Karpas-422 (cell line): ENCODE measurements at regions not wholly inside any gene's neighbourhood (a gene's known extent, or its start where the extent isn't known, plus 50 kb on each side); places are given as distances from the start of the nearest gene placed in this dataset.

ENCODE experiments used
- DNase-seq: peaks from one replicate; pipeline ENCODE4 v3.0.0-alpha.2; 2015
- H2AFZ ChIP-seq: fragments of 200-600 bp; sonication (generic); 2 replicates; pipeline ENCODE4 v1.6.1; 2014; ENCODE audit warnings: antibody characterized with exemption, low read length, mixed read lengths
- H3K27ac ChIP-seq: fragments of 200-600 bp; sonication (generic); 2 replicates; pipeline ENCODE4 v1.5.1; 2014; ENCODE audit warnings: mild to moderate bottlenecking, low read length, moderate library complexity
- H3K27me3 ChIP-seq: fragments of 200-600 bp; sonication (generic); 2 replicates; pipeline ENCODE4 v1.6.1; 2014; ENCODE audit warnings: low read length, mixed read lengths
- H3K36me3 ChIP-seq: fragments of 200-600 bp; sonication (generic); 2 replicates; pipeline ENCODE4 v1.6.1; 2014; ENCODE audit warnings: low read length, mixed read lengths; ENCODE audit not compliant: insufficient read depth
- H3K4me1 ChIP-seq: fragments of 200-600 bp; sonication (generic); 2 replicates; pipeline ENCODE4 v1.6.1; 2014; ENCODE audit warnings: mild to moderate bottlenecking, low read length, mixed read lengths
- H3K4me2 ChIP-seq: fragments of 200-600 bp; sonication (generic); 2 replicates; pipeline ENCODE4 v1.6.1; 2014; ENCODE audit warnings: low read length, low read depth, mild to moderate bottlenecking; ENCODE audit not compliant: poor library complexity, severe bottlenecking
- H3K4me3 ChIP-seq: fragments of 200-600 bp; sonication (generic); 2 replicates; pipeline ENCODE4 v1.5.1; 2014; ENCODE audit warnings: mild to moderate bottlenecking, antibody characterized with exemption, low read length, mixed read lengths
- H3K79me2 ChIP-seq: fragments of 200-600 bp; sonication (generic); 2 replicates; pipeline ENCODE4 v1.6.1; 2014; ENCODE audit warnings: mild to moderate bottlenecking, low read length, mixed read lengths
- H3K9ac ChIP-seq: fragments of 200-600 bp; sonication (generic); 2 replicates; pipeline ENCODE4 v1.6.0; 2014; ENCODE audit warnings: low read length
- H3K9me2 ChIP-seq: fragments of 200-600 bp; sonication (generic), shearing (Covaris generic); replicated peaks from 2 replicates; pipeline ENCODE4 v1.6.0; 2014; ENCODE audit warnings: mild to moderate bottlenecking, low read length, moderate library complexity; ENCODE audit not compliant: insufficient read depth
- H3K9me3 ChIP-seq: fragments of 300-700, 200-600 bp; sonication (generic); 2 replicates; pipeline ENCODE4 v1.6.1; 2014; ENCODE audit warnings: low read length, mixed read lengths
- H4K20me1 ChIP-seq: fragments of 200-600 bp; sonication (generic); 2 replicates; pipeline ENCODE4 v1.6.1; 2014; ENCODE audit warnings: mild to moderate bottlenecking, antibody characterized with exemption, low read length, low read depth; ENCODE audit not compliant: insufficient read depth

DNA sequence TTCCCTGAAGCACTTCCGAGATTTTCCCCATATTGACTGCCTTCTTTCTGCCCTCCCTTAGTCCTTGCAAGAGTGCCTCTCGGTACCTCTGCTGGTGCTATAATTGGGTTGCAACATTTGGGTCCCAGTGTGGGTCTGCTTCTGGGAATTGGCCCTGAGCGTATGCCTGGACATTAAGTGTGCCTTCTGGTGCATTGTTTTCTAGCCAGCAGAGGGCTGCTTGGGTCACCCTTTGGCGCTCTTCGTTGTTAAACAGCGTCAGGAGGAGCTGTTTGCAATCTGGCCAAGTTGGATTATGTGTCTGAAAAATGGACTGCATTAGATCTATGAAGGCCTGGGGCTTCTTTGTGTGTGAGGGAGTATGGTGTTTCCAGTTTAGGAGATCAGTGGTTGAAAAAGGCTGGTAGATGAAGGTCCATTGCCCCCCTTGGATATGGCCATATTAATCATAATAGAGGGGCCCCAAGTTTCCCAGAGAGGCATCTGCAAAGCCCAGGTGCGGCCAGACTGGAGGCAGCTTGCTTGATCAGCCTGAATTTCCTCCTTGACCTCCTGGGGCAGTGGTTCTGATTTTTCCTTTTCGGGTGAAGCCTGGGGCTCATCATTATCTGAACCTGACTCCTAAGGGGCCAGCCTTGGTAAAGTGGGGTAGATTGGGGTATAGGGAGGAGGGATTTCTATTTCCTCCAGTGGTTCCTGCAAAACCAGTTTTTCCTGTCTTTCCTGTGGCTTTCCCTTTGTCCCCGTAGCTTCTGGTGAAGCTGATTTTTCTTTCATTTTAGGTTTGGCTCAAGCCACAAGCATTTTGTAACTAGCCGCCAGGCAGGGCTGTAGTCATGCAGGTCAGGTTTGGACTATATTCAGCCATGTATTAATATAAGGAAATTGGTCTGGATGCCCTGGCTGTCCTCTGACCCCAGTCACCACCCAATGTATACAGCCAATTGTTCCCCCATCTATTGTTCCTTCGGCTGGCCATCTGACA is 85.4 kb upstream of the GPR6 start:
- Histone ChIP-seq H3K27me3 (no peaks in the 10 kb centered on the region), H3K4me3 (no peak overlapping the region), H3K4me1 (no peaks in the 10 kb centered on the region), H3K9ac (no peak overlapping the region), H3K9me2 (no peaks in the 10 kb centered on the region), H4K20me1 (no peaks in the 10 kb centered on the region), H3K9me3 (no peaks in the 10 kb centered on the region), H3K79me2 (no peaks in the 10 kb centered on the region), H3K27ac (no peak overlapping the region), H3K4me2 (no peak overlapping the region), H3K36me3 (no peaks in the 10 kb centered on the region), H2AFZ (no peak overlapping the region)
- DNase-seq, result no peak

DNA sequence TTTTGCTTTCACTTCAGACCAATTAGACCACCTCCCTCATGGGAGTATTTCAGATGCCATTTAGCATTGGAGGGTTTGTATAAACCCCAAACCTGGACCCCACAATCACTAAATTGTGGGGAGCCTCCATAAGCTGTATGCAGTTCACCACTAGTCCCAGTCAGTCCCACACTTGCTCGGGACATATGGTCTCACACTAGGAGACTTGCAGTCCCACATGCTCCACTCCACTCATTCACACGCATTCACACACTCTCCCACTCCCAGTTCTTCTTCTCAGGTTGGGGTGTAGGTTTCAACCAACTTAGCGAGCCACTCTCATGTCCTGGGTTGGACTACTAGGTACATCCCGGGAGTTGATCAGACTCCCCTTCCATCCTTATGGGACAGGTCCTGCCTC is 84.5 kb upstream of the GPR6 start:
- H2AFZ ChIP-seq, result no peak overlapping the region
- H3K27ac ChIP-seq, result no peak overlapping the region
- no peaks in the 10 kb centered on the region for H4K20me1 ChIP-seq
- no peaks in the 10 kb centered on the region for H3K36me3 ChIP-seq
- H3K9me2 ChIP-seq, result no peaks in the 10 kb centered on the region
- H3K4me3 ChIP-seq, result no peak overlapping the region
- no peak for DNase-seq
- H3K4me1 ChIP-seq, result no peaks in the 10 kb centered on the region
- H3K9ac ChIP-seq, result no peak overlapping the region
- H3K27me3 ChIP-seq, result no peaks in the 10 kb centered on the region
- no peaks in the 10 kb centered on the region for H3K9me3 ChIP-seq
- no peaks in the 10 kb centered on the region for H3K79me2 ChIP-seq
- no peak overlapping the region for H3K4me2 ChIP-seq

DNA sequence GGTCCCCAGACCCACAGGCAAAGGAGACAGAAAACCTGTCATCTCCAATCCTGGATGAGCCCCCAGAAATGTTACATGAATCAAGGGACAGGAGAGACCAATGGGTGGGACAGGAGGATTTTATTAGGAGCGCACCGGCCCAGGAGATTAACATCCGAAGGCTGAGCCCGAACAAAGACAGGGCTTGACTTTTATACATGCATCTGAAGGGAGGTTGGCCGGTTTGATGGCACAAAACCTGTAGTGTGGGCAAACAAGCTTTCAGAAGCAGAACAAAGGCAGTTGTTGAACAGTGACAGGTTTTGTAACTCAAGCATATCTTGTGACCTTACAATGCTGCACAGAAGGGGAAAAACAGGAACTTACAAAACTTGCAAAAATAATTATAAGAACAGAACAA is 83.9 kb upstream of the GPR6 start:
- no peak for DNase-seq

DNA sequence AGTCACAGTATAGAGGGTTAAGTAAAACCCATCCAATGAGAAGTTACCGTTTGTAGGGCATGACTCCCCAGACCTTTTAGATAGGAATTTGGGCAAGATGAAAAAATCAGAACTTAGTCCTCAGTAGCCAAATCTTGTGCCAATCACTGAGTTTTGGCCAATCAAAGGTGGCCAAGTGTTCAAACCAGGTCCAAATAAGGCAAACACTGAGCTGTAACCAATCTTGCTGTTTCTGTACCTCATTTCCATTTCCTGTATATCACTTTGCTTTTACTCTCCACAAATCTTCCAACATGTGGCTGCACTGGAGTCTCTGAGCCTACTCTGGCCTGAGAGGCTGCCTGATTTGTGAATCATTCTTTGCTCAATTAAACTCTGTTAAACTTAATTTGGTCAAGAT is 81.8 kb upstream of the GPR6 start:
- Histone ChIP-seq H3K9me2 (no peaks in the 10 kb centered on the region), H3K79me2 (no peaks in the 10 kb centered on the region), H2AFZ (no peak overlapping the region)

More for the DNA sequence above, 83.9 kb upstream of the GPR6 start:
- Histone ChIP-seq H3K36me3 (no peaks in the 10 kb centered on the region), H3K4me2 (no peak overlapping the region), H3K9ac (no peak overlapping the region), H4K20me1 (no peaks in the 10 kb centered on the region), H3K79me2 (no peaks in the 10 kb centered on the region), H2AFZ (no peak overlapping the region), H3K27me3 (no peaks in the 10 kb centered on the region), H3K9me2 (no peaks in the 10 kb centered on the region), H3K4me1 (no peaks in the 10 kb centered on the region), H3K9me3 (no peaks in the 10 kb centered on the region), H3K27ac (no peak overlapping the region), H3K4me3 (no peak overlapping the region)

DNA sequence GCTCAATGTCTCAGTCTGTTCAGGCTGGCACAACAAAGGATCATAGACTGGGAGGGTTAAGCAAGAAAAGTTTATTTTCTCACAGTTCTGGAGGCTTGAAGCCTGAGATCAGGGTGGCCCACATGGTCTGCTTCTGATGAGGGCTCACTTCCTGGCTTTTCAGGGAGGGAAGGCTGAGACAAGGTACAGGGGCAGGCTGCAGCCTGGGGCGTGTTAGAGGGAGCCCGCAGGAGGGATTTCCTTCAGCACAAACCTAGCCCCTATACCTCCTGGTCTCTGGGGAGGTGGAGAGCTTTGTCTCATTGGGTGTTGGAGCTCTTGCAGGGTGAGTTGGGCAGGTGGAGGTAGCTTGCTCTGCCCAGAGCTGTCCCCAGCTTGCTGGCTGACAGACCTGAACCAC is 81.1 kb upstream of the GPR6 start:
- Histone ChIP-seq H2AFZ (no peak overlapping the region), H3K4me2 (no peak overlapping the region), H4K20me1 (no peaks in the 10 kb centered on the region), H3K9me3 (no peaks in the 10 kb centered on the region), H3K9me2 (no peaks in the 10 kb centered on the region), H3K79me2 (no peaks in the 10 kb centered on the region), H3K4me1 (no peaks in the 10 kb centered on the region), H3K27me3 (no peaks in the 10 kb centered on the region), H3K36me3 (no peaks in the 10 kb centered on the region), H3K9ac (no peak overlapping the region), H3K4me3 (no peak overlapping the region), H3K27ac (no peak overlapping the region)
- DNase-seq, result no peak

More for the DNA sequence above, 81.8 kb upstream of the GPR6 start:
- Histone ChIP-seq H3K4me1 (no peaks in the 10 kb centered on the region), H3K4me2 (no peak overlapping the region), H3K9me3 (no peaks in the 10 kb centered on the region), H3K27ac (no peak overlapping the region), H3K4me3 (no peak overlapping the region), H4K20me1 (no peaks in the 10 kb centered on the region), H3K36me3 (no peaks in the 10 kb centered on the region), H3K27me3 (no peaks in the 10 kb centered on the region), H3K9ac (no peak overlapping the region)
- DNase-seq, result no peak

DNA sequence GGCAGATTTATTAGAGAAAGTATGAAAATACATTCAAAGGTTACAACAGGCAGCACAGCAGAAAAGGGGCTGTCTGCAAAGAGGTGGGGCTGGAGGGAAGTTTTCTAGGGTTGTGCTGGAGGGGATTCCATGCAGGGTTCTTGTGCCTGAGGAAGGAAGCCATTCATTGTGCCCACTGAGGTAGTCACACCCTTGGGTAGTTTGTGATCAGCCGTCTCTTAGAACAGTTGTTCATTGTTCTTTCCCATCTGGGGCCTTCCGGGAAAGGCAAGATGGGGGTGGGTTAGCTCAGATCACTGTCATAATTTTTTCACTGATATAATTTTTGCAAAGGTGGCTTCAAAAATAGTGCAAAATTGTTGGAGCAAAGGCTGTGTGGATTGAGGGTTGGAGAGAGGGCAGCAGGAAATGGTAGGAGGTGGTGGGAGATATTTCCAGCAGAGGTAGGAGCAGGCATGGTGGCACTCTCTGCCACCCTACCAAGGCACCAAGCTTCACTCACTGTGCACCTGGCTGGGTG is 80.5 kb upstream of the GPR6 start:
- Histone ChIP-seq H3K4me3 (no peak overlapping the region), H4K20me1 (no peaks in the 10 kb centered on the region), H3K4me1 (no peaks in the 10 kb centered on the region), H3K9me3 (no peaks in the 10 kb centered on the region), H3K79me2 (no peaks in the 10 kb centered on the region), H3K27ac (no peak overlapping the region), H3K27me3 (no peaks in the 10 kb centered on the region), H3K36me3 (no peaks in the 10 kb centered on the region), H3K9ac (no peak overlapping the region), H3K4me2 (no peak overlapping the region), H3K9me2 (no peaks in the 10 kb centered on the region), H2AFZ (no peak overlapping the region)
- no peak for DNase-seq

DNA sequence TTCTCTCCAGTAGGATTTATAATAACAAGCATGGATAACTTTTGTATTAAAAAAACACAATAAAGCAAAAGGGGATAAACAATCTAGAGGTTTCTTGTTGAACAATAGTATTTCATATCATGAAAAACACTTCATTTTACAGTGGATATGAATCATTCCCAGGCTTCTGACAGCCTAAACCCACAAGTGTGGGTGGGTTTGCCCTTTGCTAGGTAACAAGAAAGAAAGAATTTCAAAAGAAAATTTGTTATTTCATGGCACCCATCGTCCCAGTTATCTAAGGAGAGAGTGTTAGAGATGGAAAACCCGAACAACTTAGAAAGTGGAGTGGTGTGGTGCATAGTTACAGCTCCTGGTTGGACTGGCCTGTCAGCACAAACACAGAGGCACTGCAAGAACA is 76.1 kb upstream of the GPR6 start:
- no peak overlapping the region for H3K27ac ChIP-seq
- no peaks in the 10 kb centered on the region for H3K9me3 ChIP-seq
- no peaks in the 10 kb centered on the region for H3K4me1 ChIP-seq
- no peak overlapping the region for H2AFZ ChIP-seq
- H3K9ac ChIP-seq, result no peak overlapping the region
- H3K27me3 ChIP-seq, result no peaks in the 10 kb centered on the region
- no peaks in the 10 kb centered on the region for H3K79me2 ChIP-seq
- no peak overlapping the region for H3K4me3 ChIP-seq
- no peaks in the 10 kb centered on the region for H4K20me1 ChIP-seq
- H3K4me2 ChIP-seq, result no peak overlapping the region
- DNase-seq, result no peak
- H3K9me2 ChIP-seq, result no peaks in the 10 kb centered on the region
- no peaks in the 10 kb centered on the region for H3K36me3 ChIP-seq

DNA sequence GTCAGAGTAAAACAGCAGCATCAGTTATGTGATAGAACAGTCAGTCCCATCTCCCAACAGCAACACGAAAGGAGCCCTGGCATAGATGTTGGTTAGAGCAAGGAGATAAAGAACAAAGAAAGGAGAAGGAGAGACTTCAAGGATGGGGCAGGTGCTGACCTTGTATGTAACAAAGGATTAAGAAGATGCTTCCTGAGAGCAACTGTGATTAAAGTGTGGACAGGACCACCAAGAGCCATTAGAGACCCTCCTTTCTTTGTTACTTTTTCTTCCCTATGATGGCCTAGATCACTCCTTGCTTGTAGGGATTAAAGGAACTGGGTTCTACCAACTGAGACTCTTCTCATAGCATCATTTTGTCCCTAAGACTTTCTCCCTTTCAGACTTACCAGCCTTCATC is 75.2 kb upstream of the GPR6 start:
- Histone ChIP-seq H3K9me3 (no peaks in the 10 kb centered on the region), H3K36me3 (no peaks in the 10 kb centered on the region), H3K9me2 (no peaks in the 10 kb centered on the region), H3K4me3 (no peak overlapping the region), H3K27me3 (no peaks in the 10 kb centered on the region), H4K20me1 (no peaks in the 10 kb centered on the region), H3K27ac (no peak overlapping the region), H3K4me1 (no peaks in the 10 kb centered on the region), H3K79me2 (no peaks in the 10 kb centered on the region), H2AFZ (no peak overlapping the region), H3K4me2 (no peak overlapping the region), H3K9ac (no peak overlapping the region)
- DNase-seq, result no peak
